Smooth muscle cell (in vitro differentiated cells): ENCODE measurements at regions not wholly inside any gene's neighbourhood (a gene's known extent, or its start where the extent isn't known, plus 50 kb on each side); places are given as distances from the start of the nearest gene placed in this dataset.

Experiments used
- DNase-seq: peaks from one replicate; lab custom pipeline; 2025; ENCODE audit not compliant: unreplicated experiment; lab: John Stamatoyannopoulos, UW
- H2AFZ ChIP-seq: fragments of 200-600 bp; sonication (generic); 2 replicates; pipeline ENCODE4 v1.6.0; 2016; ENCODE audit warnings: antibody characterized with exemption, low read depth, mild to moderate bottlenecking
- H3F3A ChIP-seq: fragments of 200-600 bp; sonication (generic); 2 replicates; pipeline ENCODE4 v1.6.0; 2017; ENCODE audit warnings: antibody characterized with exemption, low read depth
- H3K27ac ChIP-seq: fragments of 200-600 bp; sonication (generic); 2 replicates; pipeline ENCODE4 v1.5.1; 2016; ENCODE audit warnings: low read depth, mild to moderate bottlenecking
- H3K27me3 ChIP-seq: fragments of 200-600 bp; sonication (generic); 2 replicates; pipeline ENCODE4 v1.6.1; 2016; ENCODE audit warnings: low read depth, mild to moderate bottlenecking
- H3K36me3 ChIP-seq: fragments of 200-600 bp; sonication (generic); 2 replicates; pipeline ENCODE4 v1.5.1; 2016; ENCODE audit warnings: low read depth
- H3K4me1 ChIP-seq: fragments of 200-600 bp; sonication (generic); 2 replicates; pipeline ENCODE4 v1.5.1; 2016; ENCODE audit warnings: low read depth
- H3K4me2 ChIP-seq: fragments of 200-600 bp; sonication (generic); 2 replicates; pipeline ENCODE4 v1.6.0; 2016; ENCODE audit warnings: mild to moderate bottlenecking
- H3K4me3 ChIP-seq: fragments of 200-600 bp; sonication (generic); 2 replicates; pipeline ENCODE4 v1.5.1; 2016; ENCODE audit warnings: mild to moderate bottlenecking
- H3K79me2 ChIP-seq: fragments of 200-600 bp; sonication (generic); 2 replicates; pipeline ENCODE4 v1.6.0; 2016; ENCODE audit warnings: low read depth, mild to moderate bottlenecking
- H3K9ac ChIP-seq: fragments of 200-600 bp; sonication (generic); 2 replicates; pipeline ENCODE4 v1.6.0; 2016; ENCODE audit warnings: low read depth
- H3K9me3 ChIP-seq: fragments of 200-600 bp; sonication (generic); replicated peaks from 2 replicates; pipeline ENCODE4 v1.5.1; 2016; ENCODE audit warnings: low read depth
- H4K20me1 ChIP-seq: fragments of 200-600 bp; sonication (generic); 2 replicates; pipeline ENCODE4 v1.6.0; 2016; ENCODE audit warnings: low read depth
- CTCF ChIP-seq: fragments of 200-600 bp; sonication (generic); IDR thresholded peaks from 2 replicates; pipeline ENCODE4 v1.5.1; 2017; ENCODE audit warnings: borderline replicate concordance, mild to moderate bottlenecking, antibody characterized with exemption; ENCODE audit not compliant: insufficient read depth, poor library complexity, severe bottlenecking
- WGBS: methylation state at CpG from one replicate; pipeline ENCODE4 v1.1.7; 2016; ENCODE audit warnings: low lambda C conversion rate; 5-methylcytosine and 5-hydroxymethylcytosine counted together

GRCh38 chr6:148074291-148074690 is 268.3 kb upstream of the SASH1 start:
- H3K9ac ChIP-seq = no peak overlapping the region
- peaks cover 11% of the 10 kb centered on the region for H3K27me3 ChIP-seq
- no peak overlapping the region for H3K27ac ChIP-seq
- H3K4me3 ChIP-seq = no peak overlapping the region
- H3K79me2 ChIP-seq = no peaks in the 10 kb centered on the region
- no peaks in the 10 kb centered on the region for H3F3A ChIP-seq
- no peaks in the 10 kb centered on the region for H3K4me1 ChIP-seq
- WGBS = 96% methylated on average over 6 of the region's 6 CpGs
- no peak overlapping the region for H2AFZ ChIP-seq
- no peaks in the 10 kb centered on the region for H3K9me3 ChIP-seq
- no peaks in the 10 kb centered on the region for H4K20me1 ChIP-seq
- no peak for DNase-seq
- no peaks in the 10 kb centered on the region for H3K36me3 ChIP-seq
- TF ChIP-seq CTCF = no peak
- no peak overlapping the region for H3K4me2 ChIP-seq

- no peak for TF ChIP-seq CTCF
- 89% methylated on average over 5 of the region's 5 CpGs for WGBS
- H3K4me3 ChIP-seq = no peak overlapping the region
Measured at GRCh38 chr6:148074738-148075137, 267.9 kb upstream of the SASH1 start.

GRCh38 chr6:148075352-148075751 is 267.3 kb upstream of the SASH1 start:
- Histone ChIP-seq H3K4me2 (no peak overlapping the region), H3K9ac (no peak overlapping the region), H3K4me3 (no peak overlapping the region), H3K9me3 (no peaks in the 10 kb centered on the region), H3F3A (no peaks in the 10 kb centered on the region), H2AFZ (no peak overlapping the region), H4K20me1 (no peaks in the 10 kb centered on the region), H3K4me1 (no peaks in the 10 kb centered on the region), H3K27ac (no peak overlapping the region), H3K36me3 (no peaks in the 10 kb centered on the region), H3K27me3 (peaks cover 11% of the 10 kb centered on the region), H3K79me2 (no peaks in the 10 kb centered on the region)
- TF ChIP-seq CTCF = no peak
- DNase-seq = no peak

More at GRCh38 chr6:148074738-148075137, 267.9 kb upstream of the SASH1 start:
- H3K79me2 ChIP-seq = no peaks in the 10 kb centered on the region
- H3K4me1 ChIP-seq = no peaks in the 10 kb centered on the region
- no peak for DNase-seq
- H3K27me3 ChIP-seq = peaks cover 11% of the 10 kb centered on the region
- H3K4me2 ChIP-seq = no peak overlapping the region
- H2AFZ ChIP-seq = no peak overlapping the region
- no peaks in the 10 kb centered on the region for H3K9me3 ChIP-seq
- H3K36me3 ChIP-seq = no peaks in the 10 kb centered on the region
- H4K20me1 ChIP-seq = no peaks in the 10 kb centered on the region
- H3F3A ChIP-seq = no peaks in the 10 kb centered on the region
- no peak overlapping the region for H3K27ac ChIP-seq
- H3K9ac ChIP-seq = no peak overlapping the region

GRCh38 chr6:148076051-148076450 is 266.6 kb upstream of the SASH1 start:
- Histone ChIP-seq H3F3A (no peaks in the 10 kb centered on the region), H3K4me2 (no peak overlapping the region), H3K79me2 (no peaks in the 10 kb centered on the region), H3K9ac (no peak overlapping the region), H4K20me1 (no peaks in the 10 kb centered on the region), H3K27me3 (peaks cover 11% of the 10 kb centered on the region), H2AFZ (no peak overlapping the region), H3K27ac (no peak overlapping the region), H3K36me3 (no peaks in the 10 kb centered on the region), H3K9me3 (no peaks in the 10 kb centered on the region), H3K4me1 (no peaks in the 10 kb centered on the region), H3K4me3 (no peak overlapping the region)
- no peak for DNase-seq
- TF ChIP-seq CTCF = no peak
- WGBS = 91% methylated on average over 3 of the region's 3 CpGs
